Uterus (tissue), 3 donors: ENCODE measurements at regions not wholly inside any gene's neighbourhood (a gene's known extent, or its start where the extent isn't known, plus 50 kb on each side); places are given as distances from the start of the nearest gene placed in this dataset.
"Not testable (repeated sequence)": the region's sequence is repeated elsewhere in the genome, so short reads cannot be mapped to it uniquely, and the experiment has no call there.

Experiments used
- DNase-seq, 2 donors: peaks; one replicate each; pipeline ENCODE4 v3.0.0-alpha.2; 2019 to 2020
- H3K27ac ChIP-seq, 2 donors: fragments of 200-600 bp; sonication (generic); 1 replicate in 1 of 2; 2 replicates in 1 of 2; pipeline ENCODE4 v1.5.1; 2016 to 2018
- H3K27me3 ChIP-seq, 2 donors: fragments of 200-600 bp; sonication (generic); one replicate each; pipeline ENCODE4 v1.5.1; 2018 to 2019; ENCODE audit warnings: control low read depth in 1 of 2
- H3K36me3 ChIP-seq, 2 donors: fragments of 200-600 bp; sonication (generic); one replicate each; pipeline ENCODE4 v1.5.1; 2019; ENCODE audit warnings: control low read depth in 1 of 2
- H3K4me1 ChIP-seq, 2 donors: fragments of 200-600 bp; sonication (generic); one replicate each; pipeline ENCODE4 v1.5.1; 2018 to 2019; ENCODE audit warnings: control low read depth in 1 of 2
- H3K4me3 ChIP-seq, 2 donors: fragments of 200-600 bp; sonication (generic); 1 replicate in 1 of 2; 2 replicates in 1 of 2; pipeline ENCODE4 v1.5.1; 2018 to 2019; ENCODE audit warnings: mild to moderate bottlenecking in 1 of 2
- H3K9me3 ChIP-seq, 2 donors: fragments of 200-600 bp; sonication (generic); one replicate each; pipeline ENCODE4 v1.5.1; 2019; ENCODE audit warnings: control low read depth in 1 of 2
- POLR2A ChIP-seq, 2 donors: fragments of 450-650 bp; IDR thresholded peaks; one replicate each; pipeline ENCODE4 v1.6.1; 2016; ENCODE audit warnings: antibody characterized with exemption in 2 of 2, mild to moderate bottlenecking in 1 of 2, moderate library complexity in 1 of 2
- intact Hi-C: fragments of 100-400 bp; cut with DNase I; formaldehyde crosslinking; loops from one replicate; pipeline ENCODE4 v1.15.1; 2023; ENCODE audit warnings: low total_unique reads
- TF ChIP-seq, protein P1 (sequence below), 4 experiments: fragments of 200-600 bp in 2 of 4; fragments of 450-650 bp in 2 of 4; sonication (generic) in 2 of 4; IDR thresholded peaks; one replicate each; pipeline ENCODE4 v1.5.1; 2016 to 2019; ENCODE audit warnings: antibody characterized with exemption in 4 of 4, mild to moderate bottlenecking in 2 of 4, moderate library complexity in 1 of 4
- donor health status: DM: yes; HTN: yes; CAD: no.

DNA sequence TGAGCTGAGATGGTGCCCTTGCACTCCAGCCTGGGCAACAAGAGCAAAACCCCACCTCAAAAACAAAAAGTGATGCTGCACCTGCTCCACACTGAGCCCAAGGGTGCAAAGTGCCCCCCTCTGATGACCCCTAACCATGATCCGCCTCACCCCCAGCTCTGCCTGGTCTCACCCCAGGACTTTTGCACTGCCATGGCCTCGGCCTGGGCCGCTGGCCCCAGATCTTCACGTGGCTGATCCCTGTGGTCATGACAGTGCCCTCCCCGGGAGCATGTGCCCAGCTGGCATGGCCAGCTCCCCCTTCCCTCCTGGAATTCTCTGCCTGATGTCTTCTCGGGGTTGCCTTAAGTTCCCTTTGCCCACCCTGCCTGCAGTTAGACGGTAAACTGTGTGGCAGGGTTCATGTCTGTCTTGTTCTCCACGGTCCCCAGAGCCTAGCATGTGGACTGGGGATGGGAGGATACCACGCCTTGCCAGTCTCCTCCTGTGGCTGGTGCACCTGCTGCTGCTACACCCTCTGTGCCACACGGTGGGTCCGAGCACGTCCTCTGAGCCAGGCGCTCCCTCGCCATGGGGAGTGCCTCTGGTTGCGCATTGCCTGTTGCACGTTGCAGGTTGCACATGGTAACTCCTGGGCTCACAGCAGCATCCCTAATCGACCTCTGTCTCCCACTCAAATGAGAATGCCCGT, 77.4 kb upstream of the PPP1R26 start:
- Histone ChIP-seq H3K27ac (no peak overlapping the region), H3K27me3 (no peaks in the 10 kb centered on the region), H3K9me3 (no peaks in the 10 kb centered on the region), H3K4me1 (no peaks in the 10 kb centered on the region), H3K36me3 (no peaks in the 10 kb centered on the region), H3K4me3 (no peak overlapping the region)
- intact Hi-C loops: no loop called here
- no peak for DNase-seq
- TF ChIP-seq, protein P1, sequence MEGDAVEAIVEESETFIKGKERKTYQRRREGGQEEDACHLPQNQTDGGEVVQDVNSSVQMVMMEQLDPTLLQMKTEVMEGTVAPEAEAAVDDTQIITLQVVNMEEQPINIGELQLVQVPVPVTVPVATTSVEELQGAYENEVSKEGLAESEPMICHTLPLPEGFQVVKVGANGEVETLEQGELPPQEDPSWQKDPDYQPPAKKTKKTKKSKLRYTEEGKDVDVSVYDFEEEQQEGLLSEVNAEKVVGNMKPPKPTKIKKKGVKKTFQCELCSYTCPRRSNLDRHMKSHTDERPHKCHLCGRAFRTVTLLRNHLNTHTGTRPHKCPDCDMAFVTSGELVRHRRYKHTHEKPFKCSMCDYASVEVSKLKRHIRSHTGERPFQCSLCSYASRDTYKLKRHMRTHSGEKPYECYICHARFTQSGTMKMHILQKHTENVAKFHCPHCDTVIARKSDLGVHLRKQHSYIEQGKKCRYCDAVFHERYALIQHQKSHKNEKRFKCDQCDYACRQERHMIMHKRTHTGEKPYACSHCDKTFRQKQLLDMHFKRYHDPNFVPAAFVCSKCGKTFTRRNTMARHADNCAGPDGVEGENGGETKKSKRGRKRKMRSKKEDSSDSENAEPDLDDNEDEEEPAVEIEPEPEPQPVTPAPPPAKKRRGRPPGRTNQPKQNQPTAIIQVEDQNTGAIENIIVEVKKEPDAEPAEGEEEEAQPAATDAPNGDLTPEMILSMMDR (IDR thresholded peaks at IDR 0.05): no peak
- TF ChIP-seq POLR2A (IDR thresholded peaks at IDR 0.05): no peak

DNA sequence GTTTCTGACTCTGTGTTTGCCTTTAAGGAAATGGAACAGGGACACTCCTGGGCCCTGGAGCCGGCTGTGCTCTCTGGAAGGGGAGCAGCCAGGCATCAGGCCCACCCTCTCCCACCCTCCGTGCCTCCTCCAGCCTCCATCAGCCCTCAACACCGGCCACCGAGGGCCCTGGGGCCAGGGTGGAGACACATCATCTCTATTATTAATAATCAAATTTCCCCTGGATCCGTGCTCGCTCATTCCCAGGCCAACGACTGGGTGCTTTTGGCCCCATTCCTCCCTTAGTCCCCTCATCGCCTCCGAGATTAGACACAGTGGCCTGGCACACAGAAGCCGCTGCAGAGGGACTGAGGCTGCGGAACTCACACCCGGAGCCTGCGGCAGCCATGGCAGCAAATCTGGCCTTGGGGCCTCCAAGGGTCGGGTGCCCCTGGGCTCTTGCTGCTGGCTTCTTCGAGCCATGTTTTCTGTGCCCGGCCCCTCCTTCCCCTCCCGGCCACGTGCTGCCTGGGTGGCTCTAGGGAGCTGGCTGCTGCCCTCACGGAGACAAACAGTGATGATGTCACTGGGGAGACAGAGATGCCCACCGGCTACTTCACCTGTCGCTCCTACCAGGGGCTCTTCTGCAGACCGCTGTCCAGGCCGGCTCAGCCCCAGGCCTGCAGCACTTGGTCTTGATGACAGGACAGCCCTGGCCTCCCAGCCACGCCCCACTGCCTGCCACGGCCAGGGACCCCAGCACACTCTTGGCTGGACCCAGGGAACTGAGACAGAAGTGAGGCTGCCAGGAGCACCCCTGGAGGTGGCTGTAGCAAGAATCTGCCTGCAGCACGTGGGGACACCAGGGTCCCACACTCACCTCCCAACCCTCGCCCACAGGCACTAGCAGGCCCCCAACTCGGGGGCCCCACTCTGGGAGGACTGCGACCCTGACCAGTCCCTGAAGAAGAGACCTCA, 76.6 kb upstream of the PPP1R26 start:
- no peak overlapping the region for H3K27ac ChIP-seq
- DNase-seq: no peak
- no peaks in the 10 kb centered on the region for H3K36me3 ChIP-seq
- H3K4me1 ChIP-seq: no peaks in the 10 kb centered on the region
- no peak overlapping the region for H3K4me3 ChIP-seq
- TF ChIP-seq, protein P1 (IDR thresholded peaks at IDR 0.05): no peak
- no peak for TF ChIP-seq POLR2A (IDR thresholded peaks at IDR 0.05)
- intact Hi-C loops: no loop called here
- H3K9me3 ChIP-seq: no peaks in the 10 kb centered on the region
- H3K27me3 ChIP-seq: no peaks in the 10 kb centered on the region

DNA sequence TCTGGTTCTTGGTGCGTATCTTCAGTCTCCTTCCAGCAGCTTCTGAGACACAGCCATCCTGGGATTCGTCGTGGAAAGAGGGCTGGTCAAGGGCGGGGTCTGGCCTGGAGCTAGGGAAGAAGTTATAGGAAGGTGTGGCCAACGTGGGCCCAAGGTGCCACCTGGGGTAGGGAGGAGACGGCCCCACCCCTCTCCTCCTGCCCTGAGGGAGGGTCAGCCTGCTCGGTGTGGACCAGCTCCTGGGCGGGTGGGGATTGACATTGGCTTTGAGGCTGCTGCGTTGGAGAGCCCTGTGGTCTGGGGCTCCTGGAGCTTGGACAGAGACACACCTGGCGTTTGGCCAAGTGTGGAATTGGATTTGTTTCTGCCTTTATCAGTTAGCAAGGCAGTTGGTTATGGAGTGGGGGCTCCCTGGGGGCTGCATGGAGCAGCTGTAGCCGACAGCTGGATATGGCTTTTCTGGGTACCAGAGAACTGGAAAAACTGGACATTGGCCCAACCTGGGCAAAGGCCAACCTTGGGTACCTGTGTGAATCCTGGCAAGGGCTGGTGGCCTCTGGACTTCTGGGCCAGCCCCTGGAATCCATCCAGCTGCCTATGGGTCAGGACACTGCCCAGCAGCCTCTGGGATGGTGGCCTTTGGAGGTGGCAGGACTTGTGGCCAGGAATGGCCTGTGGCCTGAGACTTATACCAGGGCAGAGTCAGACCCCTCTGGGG, 75.7 kb upstream of the PPP1R26 start:
- intact Hi-C loops: no loop called here
- H3K27me3 ChIP-seq: no peaks in the 10 kb centered on the region
- no peaks in the 10 kb centered on the region for H3K36me3 ChIP-seq
- no peak overlapping the region for H3K4me3 ChIP-seq
- no peak overlapping the region for H3K27ac ChIP-seq
- no peaks in the 10 kb centered on the region for H3K4me1 ChIP-seq
- no peak for DNase-seq
- no peaks in the 10 kb centered on the region for H3K9me3 ChIP-seq
- TF ChIP-seq, protein P1 (IDR thresholded peaks at IDR 0.05): no peak
- no peak for TF ChIP-seq POLR2A (IDR thresholded peaks at IDR 0.05)

DNA sequence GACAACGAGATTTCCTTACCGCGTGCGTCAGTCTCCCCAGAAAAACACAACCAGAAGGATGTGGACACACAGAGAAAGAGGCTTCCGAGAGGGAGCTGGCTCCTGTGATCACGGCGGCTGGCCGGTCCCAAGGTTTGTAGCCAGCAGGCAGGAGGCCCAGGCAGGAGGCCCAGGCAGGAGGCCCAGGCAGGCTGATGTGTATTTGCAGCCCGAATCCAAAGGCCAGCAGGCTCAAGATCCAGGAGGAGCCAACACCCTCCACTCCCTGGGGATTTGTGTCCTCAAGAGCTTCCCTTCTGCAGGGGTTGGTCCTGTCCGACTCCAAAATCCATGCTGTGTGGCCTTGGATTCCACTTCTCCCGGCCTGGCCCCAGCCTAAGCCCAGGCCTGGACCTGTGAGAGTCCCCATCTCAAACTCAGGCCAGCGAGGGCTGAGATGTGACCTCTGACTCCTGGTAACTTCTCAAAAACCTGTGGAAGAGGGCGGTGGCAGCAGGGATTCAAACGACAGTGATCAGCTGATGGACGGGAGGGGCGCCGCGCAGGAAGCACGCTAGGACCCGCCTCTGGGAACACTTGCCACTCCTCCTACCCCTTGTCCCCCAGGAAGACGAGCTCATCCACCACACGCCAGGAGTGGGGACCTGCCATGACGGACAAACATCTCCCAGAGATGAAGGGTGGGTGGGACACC, 75.0 kb upstream of the PPP1R26 start:
- TF ChIP-seq, protein P1 (IDR thresholded peaks at IDR 0.05): no peak
- TF ChIP-seq POLR2A (IDR thresholded peaks at IDR 0.05): no peak

DNA sequence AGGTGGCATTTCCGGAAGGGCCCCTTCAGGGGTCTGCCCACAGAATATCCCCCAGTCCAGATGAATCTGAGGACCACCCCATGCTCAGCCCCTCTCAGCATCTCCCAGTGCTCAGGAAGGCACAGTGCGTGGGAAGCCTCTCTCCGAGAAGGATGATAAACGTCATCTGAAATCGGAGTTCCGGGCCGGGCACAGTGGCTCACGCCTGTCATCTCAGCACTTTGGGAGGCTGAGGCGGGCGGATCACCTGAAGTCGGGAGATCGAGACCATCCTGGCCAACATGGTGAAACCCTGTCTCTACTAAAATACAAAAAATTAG, 74.5 kb upstream of the PPP1R26 start:
- H3K27me3 ChIP-seq, H3K4me3 ChIP-seq, H3K27ac ChIP-seq, intact Hi-C loops, H3K4me1 ChIP-seq, DNase-seq, H3K36me3 ChIP-seq, H3K9me3 ChIP-seq: not testable (repeated sequence)

More for the DNA sequence above, 75.0 kb upstream of the PPP1R26 start:
- intact Hi-C loops: no loop called here
- H3K4me1 ChIP-seq: no peaks in the 10 kb centered on the region
- no peak overlapping the region for H3K4me3 ChIP-seq
- H3K27ac ChIP-seq: no peak overlapping the region
- DNase-seq: no peak
- no peaks in the 10 kb centered on the region for H3K9me3 ChIP-seq
- no peaks in the 10 kb centered on the region for H3K36me3 ChIP-seq
- no peaks in the 10 kb centered on the region for H3K27me3 ChIP-seq
